Fibroblast of lung (primary cell): ENCODE measurements at regions not wholly inside any gene's neighbourhood (a gene's known extent, or its start where the extent isn't known, plus 50 kb on each side); places are given as distances from the start of the nearest gene placed in this dataset.

Experiments
- CTCF ChIP-seq, 2 donors: IDR thresholded peaks in 1 of 2; conservative IDR thresholded peaks in 1 of 2; 1 replicate in 1 of 2; 2 replicates in 1 of 2; pipeline ENCODE4 v1.5.1; 2011 to 2012; ENCODE audit warnings: low read length in 2 of 2, control low read depth in 1 of 2, inconsistent platforms in 1 of 2, low read depth in 1 of 2, mild to moderate bottlenecking in 1 of 2
- EZH2 ChIP-seq: IDR thresholded peaks from 2 replicates; pipeline ENCODE4 v1.5.1; 2012; ENCODE audit warnings: low read length, control low read depth, mild to moderate bottlenecking; ENCODE audit errors: missing control alignments

GRCh38 chr13:61712621-61713020 lies 297.0 kb upstream of the PCDH20 start:
- TF ChIP-seq EZH2 (no peak), CTCF (conservative IDR thresholded peaks at IDR 0.05 in 1 of 2, IDR thresholded peaks at IDR 0.05 in 1 of 2; ENCODE audit: low read depth in 1 of 2, low read length in 2 of 2) (no peak)
